ENCODE measurements at regions not wholly inside any gene's neighbourhood (a gene's known extent, or its start where the extent isn't known, plus 50 kb on each side); places are given as distances from the start of the nearest gene placed in this dataset.

GRCh38 chr4:57443787-57444186 is 333.6 kb upstream of the IGFBP7 start:
- TF ChIP-seq CTCF (IDR thresholded peaks at IDR 0.05), result no peak
- no peak for TF ChIP-seq POLR2A (IDR thresholded peaks at IDR 0.05)
- no peak for TF ChIP-seq POLR2AphosphoS5 (IDR thresholded peaks at IDR 0.05)
